ENCODE measurements at regions not wholly inside any gene's neighbourhood (a gene's known extent, or its start where the extent isn't known, plus 50 kb on each side); places are given as distances from the start of the nearest gene placed in this dataset.

GRCh38 chr1:221638595-221638994 is 103.3 kb downstream of the DUSP10 start:
- DNase-seq, result no peak

GRCh38 chr1:221641811-221642210 is 100.1 kb downstream of the DUSP10 start:
- DNase-seq, result no peak

- no peak for DNase-seq
Measured at GRCh38 chr1:221643404-221644144, 98.3 kb downstream of the DUSP10 start.

- no peak for DNase-seq
Measured at GRCh38 chr1:221644145-221644448, 97.8 kb downstream of the DUSP10 start.

GRCh38 chr1:221644663-221645258 is 97.1 kb downstream of the DUSP10 start:
- DNase-seq, result no peak

- DNase-seq, result no peak
Measured at GRCh38 chr1:221648201-221648600, 93.7 kb downstream of the DUSP10 start.

All from DMS79 (cell line).